Esophagus muscularis mucosa (tissue), 4 donors: ENCODE measurements at regions not wholly inside any gene's neighbourhood (a gene's known extent, or its start where the extent isn't known, plus 50 kb on each side); places are given as distances from the start of the nearest gene placed in this dataset.
"Not testable (repeated sequence)": the region's sequence is repeated elsewhere in the genome, so short reads cannot be mapped to it uniquely, and the experiment has no call there.

Source experiments
- DNase-seq: peaks from one replicate; pipeline ENCODE4 v3.0.0-alpha.2; 2017; ENCODE audit errors: extremely low spot score
- H3K27ac ChIP-seq, 4 donors: fragments of 200-600 bp; sonication (generic); replicated peaks in 1 of 4; 1 replicate in 3 of 4; 2 replicates in 1 of 4; pipeline ENCODE4 v1.5.1; 2016 to 2019; ENCODE audit warnings: mild to moderate bottlenecking in 1 of 4
- H3K27me3 ChIP-seq, 4 donors: fragments of 200-600 bp; sonication (generic); one replicate each; pipeline versions ENCODE4 v1.5.1 to v1.6.0; 2016 to 2019
- H3K36me3 ChIP-seq, 4 donors: fragments of 200-600 bp; sonication (generic); one replicate each; pipeline ENCODE4 v1.5.1; 2016 to 2019
- H3K4me1 ChIP-seq, 4 donors: fragments of 200-600 bp; sonication (generic); one replicate each; pipeline ENCODE4 v1.5.1; 2016 to 2019
- H3K4me3 ChIP-seq, 4 donors: fragments of 200-600 bp; sonication (generic); 1 replicate in 2 of 4; 2 replicates in 2 of 4; pipeline ENCODE4 v1.5.1; 2016 to 2019; ENCODE audit warnings: mild to moderate bottlenecking in 4 of 4, moderate library complexity in 1 of 4
- H3K9me3 ChIP-seq, 4 donors: fragments of 200-600 bp; sonication (generic); 1 replicate in 3 of 4; 2 replicates in 1 of 4; pipeline ENCODE4 v1.5.1; 2016 to 2019
- CTCF ChIP-seq, 3 experiments: fragments of 200-600 bp in 2 of 3; fragments of 450-650 bp in 1 of 3; sonication (generic) in 2 of 3; IDR thresholded peaks; one replicate each; pipeline ENCODE4 v1.5.1; 2017 to 2019; ENCODE audit warnings: antibody characterized with exemption in 3 of 3, mild to moderate bottlenecking in 2 of 3, moderate library complexity in 1 of 3
- EP300 ChIP-seq: sonication (generic); formaldehyde crosslinking; IDR thresholded peaks from one replicate; pipeline ENCODE4 v1.6.1; 2017; ENCODE audit warnings: antibody characterized with exemption
- POLR2A ChIP-seq: fragments of 450-650 bp; IDR thresholded peaks from one replicate; pipeline ENCODE4 v1.6.1; 2017; ENCODE audit warnings: antibody characterized with exemption, moderate library complexity, mild to moderate bottlenecking, low read depth
- POLR2AphosphoS5 ChIP-seq, 2 donors: sonication (generic); formaldehyde crosslinking; IDR thresholded peaks; one replicate each; pipeline ENCODE4 v1.6.1; 2017; ENCODE audit warnings: antibody characterized with exemption in 2 of 2
- WGBS: methylation state at CpG from one replicate; pipeline ENCODE4 v1.1.5; 2018; 5-methylcytosine and 5-hydroxymethylcytosine counted together
- intact Hi-C: fragments of 100-400 bp; cut with DNase I; formaldehyde crosslinking; loops from one replicate; pipeline ENCODE4 v1.15.1; 2023

DNA sequence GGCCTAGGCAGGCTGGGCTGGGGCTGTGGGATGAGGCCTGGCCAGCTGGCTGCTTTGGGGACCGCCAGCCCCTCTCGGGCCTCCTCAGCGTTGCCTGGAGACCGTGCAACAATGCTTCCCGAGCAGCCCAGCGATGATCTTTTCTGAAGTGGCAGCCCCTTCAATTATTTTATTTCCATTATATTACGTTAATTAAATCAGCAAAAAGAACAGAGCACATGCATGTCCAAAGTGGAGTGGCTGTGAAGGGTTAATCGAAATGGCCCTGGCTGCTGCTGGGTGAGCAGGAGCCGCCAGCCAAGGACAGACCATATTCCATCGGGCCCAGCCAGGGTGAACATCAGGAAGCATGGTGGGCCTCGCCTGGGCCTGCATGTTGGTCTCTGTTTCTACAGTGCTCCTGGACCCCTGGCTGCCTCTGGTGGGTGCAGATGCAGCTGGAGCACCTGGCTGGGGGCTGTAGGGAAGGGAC lies 245.5 kb downstream of the MYCN start:
- H3K27ac ChIP-seq, result no peak overlapping the region
- no peaks in the 10 kb centered on the region for H3K9me3 ChIP-seq
- TF ChIP-seq POLR2A (no peak), POLR2AphosphoS5 (IDR thresholded peaks at IDR 0.05) (no peak)
- H3K36me3 ChIP-seq, result no peaks in the 10 kb centered on the region
- no peak overlapping the region for H3K4me3 ChIP-seq
- 77% methylated on average over 11 of the region's 11 CpGs for WGBS
- no peaks in the 10 kb centered on the region for H3K4me1 ChIP-seq
- peaks cover 0 to 3% (median 0%) of the 10 kb centered on the region in 4 donors for H3K27me3 ChIP-seq
- intact Hi-C loops, result no loop called here
- DNase-seq, result no peak

DNA sequence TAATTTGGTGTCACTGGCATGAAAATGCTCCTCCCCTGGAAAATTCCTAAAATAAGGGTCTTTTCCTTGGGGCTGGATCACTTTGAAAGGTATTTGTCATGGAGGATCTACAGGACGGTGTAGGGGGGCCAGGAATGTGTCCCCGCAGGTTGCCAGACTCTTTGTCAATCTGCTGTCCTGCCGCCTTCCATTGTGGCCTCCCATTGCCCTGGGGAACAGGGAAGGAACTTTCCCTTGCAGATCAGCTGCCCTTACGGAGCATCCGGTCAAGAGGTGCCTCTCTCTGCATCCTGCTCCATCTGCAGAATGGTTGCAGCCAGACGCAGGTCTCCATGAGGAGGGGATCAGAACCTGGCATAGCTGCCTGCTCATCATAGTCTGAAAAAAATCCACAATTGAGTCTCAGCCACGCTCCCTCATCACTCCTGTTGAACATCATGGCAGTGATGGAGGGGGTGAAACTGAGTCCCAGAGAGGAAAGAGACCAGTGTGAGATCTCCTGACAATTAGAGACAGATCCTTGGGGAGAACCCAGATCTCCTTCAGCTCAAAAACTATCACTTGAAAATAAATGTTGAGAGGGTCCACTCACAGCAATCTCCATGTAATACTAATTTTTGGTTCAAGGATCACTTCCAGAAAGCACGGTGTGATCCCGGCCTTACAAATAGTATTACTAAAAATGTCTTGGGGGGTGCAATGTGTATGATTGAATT lies 244.8 kb downstream of the MYCN start:
- no peak overlapping the region for H3K27ac ChIP-seq
- intact Hi-C loops, result no loop called here
- H3K36me3 ChIP-seq, result no peaks in the 10 kb centered on the region
- peaks cover 0 to 3% (median 0%) of the 10 kb centered on the region in 4 donors for H3K27me3 ChIP-seq
- TF ChIP-seq POLR2A (no peak), POLR2AphosphoS5 (IDR thresholded peaks at IDR 0.05) (no peak), CTCF (IDR thresholded peaks at IDR 0.05) (no peak), EP300 (no peak)
- H3K4me1 ChIP-seq, result peaks cover 0 to under 1% (median 0%) of the 10 kb centered on the region in 4 donors
- WGBS, result 86% methylated on average over 9 of the region's 9 CpGs
- no peaks in the 10 kb centered on the region for H3K9me3 ChIP-seq
- DNase-seq, result no peak
- no peak overlapping the region for H3K4me3 ChIP-seq

- H3K4me1 ChIP-seq, result peaks cover 0 to 6% (median 3%) of the 10 kb centered on the region in 4 donors
- no peaks in the 10 kb centered on the region for H3K36me3 ChIP-seq
- no peaks in the 10 kb centered on the region for H3K9me3 ChIP-seq
- no peak for DNase-seq
- H3K27ac ChIP-seq, result no peak overlapping the region
- H3K4me3 ChIP-seq, result no peak overlapping the region
- peaks cover 0 to 3% (median 0%) of the 10 kb centered on the region in 4 donors for H3K27me3 ChIP-seq
- intact Hi-C loops, result no loop called here
- WGBS, result 64% methylated on average over 4 of the region's 4 CpGs
- TF ChIP-seq POLR2AphosphoS5 (IDR thresholded peaks at IDR 0.05) (no peak), POLR2A (no peak), CTCF (IDR thresholded peaks at IDR 0.05) (no peak), EP300 (no peak)
Observed at GRCh38 chr2:16184341-16184890, 244.1 kb downstream of the MYCN start.

- no peak overlapping the region for H3K4me3 ChIP-seq
- H3K9me3 ChIP-seq, result no peaks in the 10 kb centered on the region
- H3K4me1 ChIP-seq, result peaks cover 0 to 6% (median 3%) of the 10 kb centered on the region in 4 donors
- 86% methylated on average over 3 of the region's 3 CpGs for WGBS
- no peak for DNase-seq
- no peak for TF ChIP-seq POLR2AphosphoS5 (IDR thresholded peaks at IDR 0.05)
- TF ChIP-seq EP300, result no peak
- no peak for TF ChIP-seq CTCF (IDR thresholded peaks at IDR 0.05)
- TF ChIP-seq POLR2A, result no peak
- H3K27me3 ChIP-seq, result peaks cover 0 to 3% (median 0%) of the 10 kb centered on the region in 4 donors
- intact Hi-C loops, result no loop called here
- H3K36me3 ChIP-seq, result no peaks in the 10 kb centered on the region
- H3K27ac ChIP-seq, result no peak overlapping the region
Observed at GRCh38 chr2:16183345-16183744, 243.0 kb downstream of the MYCN start.

DNA sequence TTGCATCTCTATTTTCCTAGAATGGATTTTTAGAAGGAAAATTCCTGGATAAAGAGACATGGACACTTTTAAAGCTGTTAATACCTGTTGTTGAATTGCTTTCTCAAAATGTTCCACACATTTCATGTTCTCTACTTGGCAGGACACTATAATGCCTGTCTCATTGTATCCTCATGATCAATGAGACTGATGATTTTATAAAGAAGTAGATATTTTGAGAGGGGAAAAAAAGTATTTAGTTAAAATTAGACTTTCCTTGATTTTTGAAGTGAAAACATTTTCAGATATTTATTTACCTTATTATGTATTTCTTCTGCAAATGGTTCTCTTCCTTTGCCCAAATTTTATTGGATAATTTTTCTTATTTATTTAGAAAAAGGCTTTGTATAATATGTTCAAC lies 242.5 kb downstream of the MYCN start:
- intact Hi-C loops, result no loop called here
- no peak for DNase-seq
- peaks cover 0 to 4% (median 0%) of the 10 kb centered on the region in 4 donors for H3K27me3 ChIP-seq
- H3K27ac ChIP-seq, result no peak overlapping the region
- H3K4me1 ChIP-seq, result peaks cover 0 to 6% (median 3%) of the 10 kb centered on the region in 4 donors
- TF ChIP-seq CTCF (IDR thresholded peaks at IDR 0.05) (no peak), EP300 (no peak), POLR2A (no peak), POLR2AphosphoS5 (IDR thresholded peaks at IDR 0.05) (no peak)
- no peaks in the 10 kb centered on the region for H3K36me3 ChIP-seq
- H3K9me3 ChIP-seq, result no peaks in the 10 kb centered on the region
- no peak overlapping the region for H3K4me3 ChIP-seq

DNA sequence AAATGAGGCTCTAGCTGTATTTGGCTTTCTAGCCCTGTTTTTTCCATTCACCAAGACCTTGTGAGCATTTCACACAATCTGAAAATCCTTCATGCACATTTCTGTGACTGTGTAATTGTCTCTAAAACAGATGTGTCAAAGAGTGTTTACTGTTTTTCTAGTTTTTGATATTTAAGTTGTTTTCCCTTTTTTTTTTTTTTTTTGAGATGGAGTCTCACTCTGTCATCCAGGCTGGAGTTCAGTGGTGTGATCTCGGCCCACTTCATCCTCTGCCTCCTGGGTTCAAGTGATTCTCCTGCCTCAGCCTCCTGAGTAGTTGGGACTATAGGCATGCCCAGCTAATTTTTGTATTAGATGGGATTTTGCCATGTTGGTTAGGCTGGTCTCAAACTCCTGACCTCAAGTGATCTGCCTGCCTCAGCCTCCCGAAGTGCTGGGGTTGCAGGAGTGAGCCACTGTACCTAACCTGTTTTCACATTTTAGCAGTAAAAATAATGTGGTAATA lies 242.0 kb downstream of the MYCN start:
- H3K27me3 ChIP-seq, H3K9me3 ChIP-seq, intact Hi-C loops, DNase-seq, H3K27ac ChIP-seq, H3K36me3 ChIP-seq, H3K4me1 ChIP-seq, H3K4me3 ChIP-seq: not testable (repeated sequence)
- 88% methylated on average over 2 of the region's 2 CpGs for WGBS
